ENCODE measurements at regions not wholly inside any gene's neighbourhood (a gene's known extent, or its start where the extent isn't known, plus 50 kb on each side); places are given as distances from the start of the nearest gene placed in this dataset.

DNA sequence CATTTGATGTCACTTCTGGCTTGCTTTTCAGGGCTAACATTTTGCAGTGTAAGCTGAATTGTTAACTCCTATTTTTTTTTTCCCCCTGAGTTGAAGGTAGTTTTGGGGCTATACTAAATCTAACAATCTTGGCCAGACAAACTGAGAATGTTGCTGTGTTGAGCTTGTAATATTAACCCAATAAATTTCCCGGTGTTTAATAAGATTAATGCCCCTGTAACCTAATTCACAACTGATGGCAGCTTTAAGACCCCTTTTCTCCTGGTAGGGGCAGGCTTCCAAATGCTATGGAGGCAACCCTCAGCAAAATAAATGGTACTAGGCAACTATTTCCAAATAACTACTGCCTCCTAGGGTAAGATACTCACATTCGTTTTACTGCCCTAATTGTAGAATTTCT lies 549.6 kb upstream of the KIF2B start:
- ChIA-PET CTCF (no interaction called here), POLR2A (no interaction called here)
- Mint-ChIP-seq H3K27ac (no peak overlapping the region), H3K27me3 (no peaks in the 10 kb centered on the region), H3K4me1 (ENCODE audit: low read depth) (no peaks in the 10 kb centered on the region), H3K36me3 (ENCODE audit: low read depth) (no peaks in the 10 kb centered on the region), H3K9me3 (peaks cover 7% of the 10 kb centered on the region), H3K4me3 (no peak overlapping the region)
- DNase-seq (no peak), ATAC-seq (ENCODE audit: poor library complexity) (no peak)
- Histone ChIP-seq H3K27ac (ENCODE audit: low read depth in 1 of 2, low read length in 2 of 2) (no peak overlapping the region), H3K4me1 (ENCODE audit: insufficient read depth, low read length) (no peaks in the 10 kb centered on the region), H3K4me3 (ENCODE audit: low read length) (no peak overlapping the region), H3K27me3 (ENCODE audit: control insufficient read depth in 1 of 2, insufficient read depth in 2 of 2, low read length in 2 of 2) (no peaks in the 10 kb centered on the region), H3K36me3 (ENCODE audit: insufficient read depth, low read length) (no peaks in the 10 kb centered on the region), H3K9me3 (ENCODE audit: control insufficient read depth in 1 of 2, insufficient read depth in 1 of 2, low read length in 2 of 2) (no peaks in the 10 kb centered on the region)
- TF ChIP-seq, protein P1, sequence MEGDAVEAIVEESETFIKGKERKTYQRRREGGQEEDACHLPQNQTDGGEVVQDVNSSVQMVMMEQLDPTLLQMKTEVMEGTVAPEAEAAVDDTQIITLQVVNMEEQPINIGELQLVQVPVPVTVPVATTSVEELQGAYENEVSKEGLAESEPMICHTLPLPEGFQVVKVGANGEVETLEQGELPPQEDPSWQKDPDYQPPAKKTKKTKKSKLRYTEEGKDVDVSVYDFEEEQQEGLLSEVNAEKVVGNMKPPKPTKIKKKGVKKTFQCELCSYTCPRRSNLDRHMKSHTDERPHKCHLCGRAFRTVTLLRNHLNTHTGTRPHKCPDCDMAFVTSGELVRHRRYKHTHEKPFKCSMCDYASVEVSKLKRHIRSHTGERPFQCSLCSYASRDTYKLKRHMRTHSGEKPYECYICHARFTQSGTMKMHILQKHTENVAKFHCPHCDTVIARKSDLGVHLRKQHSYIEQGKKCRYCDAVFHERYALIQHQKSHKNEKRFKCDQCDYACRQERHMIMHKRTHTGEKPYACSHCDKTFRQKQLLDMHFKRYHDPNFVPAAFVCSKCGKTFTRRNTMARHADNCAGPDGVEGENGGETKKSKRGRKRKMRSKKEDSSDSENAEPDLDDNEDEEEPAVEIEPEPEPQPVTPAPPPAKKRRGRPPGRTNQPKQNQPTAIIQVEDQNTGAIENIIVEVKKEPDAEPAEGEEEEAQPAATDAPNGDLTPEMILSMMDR (IDR thresholded peaks at IDR 0.05) = no peak
- intact Hi-C loops (cut with DNase I, micrococcal nuclease) = no loop called here

DNA sequence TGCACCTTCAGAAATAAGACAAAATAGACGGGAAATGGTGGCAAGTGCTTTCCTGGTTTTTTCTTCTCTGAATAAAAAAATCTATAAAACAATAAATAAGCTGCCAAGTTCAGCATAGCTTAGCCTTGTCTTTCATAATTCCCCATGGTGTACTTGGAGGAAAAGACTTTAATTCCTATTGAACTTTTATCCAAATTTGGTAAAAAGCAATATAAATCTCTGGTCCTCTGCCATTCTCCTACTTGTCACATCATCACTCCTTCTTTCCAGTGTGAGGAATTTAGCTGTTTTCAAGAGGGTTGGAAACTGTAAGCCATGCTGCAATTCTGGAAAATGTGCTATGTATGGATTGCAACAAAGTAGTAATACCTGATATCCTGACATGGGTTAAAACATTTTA lies 551.8 kb upstream of the KIF2B start:
- DNase-seq (no peak), ATAC-seq (ENCODE audit: poor library complexity) (no peak)
- H3K27me3 ChIP-seq (ENCODE audit: control insufficient read depth in 1 of 2, insufficient read depth in 2 of 2, low read length in 2 of 2) = no peaks in the 10 kb centered on the region
- TF ChIP-seq, protein P1 (IDR thresholded peaks at IDR 0.05) = no peak
- Mint-ChIP-seq H3K27ac (no peak overlapping the region), H3K9me3 (peaks cover 10% of the 10 kb centered on the region), H3K4me3 (no peak overlapping the region), H3K27me3 (no peaks in the 10 kb centered on the region), H3K36me3 (ENCODE audit: low read depth) (no peaks in the 10 kb centered on the region), H3K4me1 (ENCODE audit: low read depth) (no peaks in the 10 kb centered on the region)
- ChIA-PET POLR2A (no interaction called here), CTCF (no interaction called here)
- no peaks in the 10 kb centered on the region for H3K9me3 ChIP-seq (ENCODE audit: control insufficient read depth in 1 of 2, insufficient read depth in 1 of 2, low read length in 2 of 2)
- H3K27ac ChIP-seq (ENCODE audit: low read depth in 1 of 2, low read length in 2 of 2) = no peak overlapping the region
- H3K4me1 ChIP-seq (ENCODE audit: insufficient read depth, low read length) = no peaks in the 10 kb centered on the region
- intact Hi-C loops (cut with DNase I, micrococcal nuclease) = no loop called here
- H3K4me3 ChIP-seq (ENCODE audit: low read length) = no peak overlapping the region
- no peaks in the 10 kb centered on the region for H3K36me3 ChIP-seq (ENCODE audit: insufficient read depth, low read length)

DNA sequence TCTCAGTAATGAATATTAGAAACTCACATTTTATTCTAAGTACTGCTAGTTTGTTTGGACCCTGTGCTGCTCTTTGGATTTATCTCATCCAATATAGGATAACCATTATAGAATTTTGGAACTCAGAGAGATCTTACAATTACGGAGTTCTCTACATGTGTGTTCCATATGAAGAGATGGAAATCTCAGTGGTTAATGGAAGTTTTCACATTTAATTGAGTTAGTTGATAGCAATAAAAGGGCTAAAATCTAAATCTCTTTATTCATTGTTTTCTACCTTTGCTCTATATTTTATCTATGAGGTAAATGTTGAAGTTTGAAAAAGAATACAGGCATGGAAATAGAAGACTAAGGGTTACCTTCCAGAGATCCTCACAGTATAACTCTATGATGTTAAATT lies 558.0 kb upstream of the KIF2B start:
- Histone ChIP-seq H3K4me3 (ENCODE audit: low read length) (no peak overlapping the region), H3K27me3 (ENCODE audit: control insufficient read depth in 1 of 2, insufficient read depth in 2 of 2, low read length in 2 of 2) (no peaks in the 10 kb centered on the region), H3K9me3 (ENCODE audit: control insufficient read depth in 1 of 2, insufficient read depth in 1 of 2, low read length in 2 of 2) (peaks cover 0 to 5% of the 10 kb centered on the region in 2 experiments), H3K36me3 (ENCODE audit: insufficient read depth, low read length) (no peaks in the 10 kb centered on the region), H3K4me1 (ENCODE audit: insufficient read depth, low read length) (no peaks in the 10 kb centered on the region), H3K27ac (ENCODE audit: low read depth in 1 of 2, low read length in 2 of 2) (no peak overlapping the region)
- CTCF ChIA-PET = interaction anchor here (0.7 kb wide), 1 partner anchor 16 kb away, joined by 3 read pairs; no protein-coding TSS in a partner anchor
- DNase-seq = no peak
- intact Hi-C loops (cut with DNase I, micrococcal nuclease) = no loop called here
- Mint-ChIP-seq H3K27me3 (no peaks in the 10 kb centered on the region), H3K36me3 (ENCODE audit: low read depth) (no peaks in the 10 kb centered on the region), H3K9me3 (peaks cover 9% of the 10 kb centered on the region), H3K4me1 (ENCODE audit: low read depth) (no peaks in the 10 kb centered on the region), H3K4me3 (no peak overlapping the region), H3K27ac (no peak overlapping the region)
- TF ChIP-seq, protein P1 (IDR thresholded peaks at IDR 0.05) = no peak
- POLR2A ChIA-PET = no interaction called here
- ATAC-seq (ENCODE audit: poor library complexity) = no peak
